ENCODE measurements at regions not wholly inside any gene's neighbourhood (a gene's known extent, or its start where the extent isn't known, plus 50 kb on each side); places are given as distances from the start of the nearest gene placed in this dataset.

DNA sequence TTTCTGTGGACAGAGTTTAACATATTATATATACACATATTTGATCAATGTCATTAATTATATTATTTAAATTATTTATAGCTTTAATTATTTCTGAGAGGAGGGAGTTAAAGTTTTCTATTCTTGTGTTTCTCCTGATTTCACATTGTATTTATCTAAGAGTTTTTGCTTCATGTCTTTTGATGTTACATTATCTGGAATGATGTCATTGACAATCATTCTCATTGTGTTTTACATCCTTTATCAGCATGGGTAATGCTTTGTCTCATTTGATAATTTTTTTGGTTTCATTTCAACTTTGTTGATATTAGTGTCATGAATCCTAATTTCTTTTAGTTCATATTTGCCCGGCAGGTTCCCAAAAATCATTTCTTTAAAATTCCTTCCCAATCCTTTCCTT, 56.7 kb upstream of the TOX2 start:
- TF ChIP-seq ZBTB21 (CRISPR knock-in tag; IDR thresholded peaks at IDR 0.05; ENCODE audit: borderline replicate concordance) (no peak), CBFB (CRISPR knock-in tag; IDR thresholded peaks at IDR 0.05; ENCODE audit: low read depth) (no peak), ESRRA (CRISPR knock-in tag; IDR thresholded peaks at IDR 0.05; ENCODE audit: borderline replicate concordance) (no peak), NFE2L1 (CRISPR knock-in tag; IDR thresholded peaks at IDR 0.05) (no peak), RELA (CRISPR knock-in tag; IDR thresholded peaks at IDR 0.05; ENCODE audit: borderline replicate concordance) (no peak), TP53 (CRISPR knock-in tag; IDR thresholded peaks at IDR 0.05) (no peak)
- TF ChIP-seq, protein P1, sequence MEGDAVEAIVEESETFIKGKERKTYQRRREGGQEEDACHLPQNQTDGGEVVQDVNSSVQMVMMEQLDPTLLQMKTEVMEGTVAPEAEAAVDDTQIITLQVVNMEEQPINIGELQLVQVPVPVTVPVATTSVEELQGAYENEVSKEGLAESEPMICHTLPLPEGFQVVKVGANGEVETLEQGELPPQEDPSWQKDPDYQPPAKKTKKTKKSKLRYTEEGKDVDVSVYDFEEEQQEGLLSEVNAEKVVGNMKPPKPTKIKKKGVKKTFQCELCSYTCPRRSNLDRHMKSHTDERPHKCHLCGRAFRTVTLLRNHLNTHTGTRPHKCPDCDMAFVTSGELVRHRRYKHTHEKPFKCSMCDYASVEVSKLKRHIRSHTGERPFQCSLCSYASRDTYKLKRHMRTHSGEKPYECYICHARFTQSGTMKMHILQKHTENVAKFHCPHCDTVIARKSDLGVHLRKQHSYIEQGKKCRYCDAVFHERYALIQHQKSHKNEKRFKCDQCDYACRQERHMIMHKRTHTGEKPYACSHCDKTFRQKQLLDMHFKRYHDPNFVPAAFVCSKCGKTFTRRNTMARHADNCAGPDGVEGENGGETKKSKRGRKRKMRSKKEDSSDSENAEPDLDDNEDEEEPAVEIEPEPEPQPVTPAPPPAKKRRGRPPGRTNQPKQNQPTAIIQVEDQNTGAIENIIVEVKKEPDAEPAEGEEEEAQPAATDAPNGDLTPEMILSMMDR (IDR thresholded peaks at IDR 0.05): no peak
- TF ChIP-seq, protein P2, sequence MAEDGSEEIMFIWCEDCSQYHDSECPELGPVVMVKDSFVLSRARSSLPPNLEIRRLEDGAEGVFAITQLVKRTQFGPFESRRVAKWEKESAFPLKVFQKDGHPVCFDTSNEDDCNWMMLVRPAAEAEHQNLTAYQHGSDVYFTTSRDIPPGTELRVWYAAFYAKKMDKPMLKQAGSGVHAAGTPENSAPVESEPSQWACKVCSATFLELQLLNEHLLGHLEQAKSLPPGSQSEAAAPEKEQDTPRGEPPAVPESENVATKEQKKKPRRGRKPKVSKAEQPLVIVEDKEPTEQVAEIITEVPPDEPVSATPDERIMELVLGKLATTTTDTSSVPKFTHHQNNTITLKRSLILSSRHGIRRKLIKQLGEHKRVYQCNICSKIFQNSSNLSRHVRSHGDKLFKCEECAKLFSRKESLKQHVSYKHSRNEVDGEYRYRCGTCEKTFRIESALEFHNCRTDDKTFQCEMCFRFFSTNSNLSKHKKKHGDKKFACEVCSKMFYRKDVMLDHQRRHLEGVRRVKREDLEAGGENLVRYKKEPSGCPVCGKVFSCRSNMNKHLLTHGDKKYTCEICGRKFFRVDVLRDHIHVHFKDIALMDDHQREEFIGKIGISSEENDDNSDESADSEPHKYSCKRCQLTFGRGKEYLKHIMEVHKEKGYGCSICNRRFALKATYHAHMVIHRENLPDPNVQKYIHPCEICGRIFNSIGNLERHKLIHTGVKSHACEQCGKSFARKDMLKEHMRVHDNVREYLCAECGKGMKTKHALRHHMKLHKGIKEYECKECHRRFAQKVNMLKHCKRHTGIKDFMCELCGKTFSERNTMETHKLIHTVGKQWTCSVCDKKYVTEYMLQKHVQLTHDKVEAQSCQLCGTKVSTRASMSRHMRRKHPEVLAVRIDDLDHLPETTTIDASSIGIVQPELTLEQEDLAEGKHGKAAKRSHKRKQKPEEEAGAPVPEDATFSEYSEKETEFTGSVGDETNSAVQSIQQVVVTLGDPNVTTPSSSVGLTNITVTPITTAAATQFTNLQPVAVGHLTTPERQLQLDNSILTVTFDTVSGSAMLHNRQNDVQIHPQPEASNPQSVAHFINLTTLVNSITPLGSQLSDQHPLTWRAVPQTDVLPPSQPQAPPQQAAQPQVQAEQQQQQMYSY (CRISPR knock-in tag; IDR thresholded peaks at IDR 0.05): no peak
